ENCODE measurements at regions not wholly inside any gene's neighbourhood (a gene's known extent, or its start where the extent isn't known, plus 50 kb on each side); places are given as distances from the start of the nearest gene placed in this dataset.

GRCh38 chr13:37168926-37169325, 63.5 kb upstream of the CSNK1A1L start:
- TF ChIP-seq, protein P1, sequence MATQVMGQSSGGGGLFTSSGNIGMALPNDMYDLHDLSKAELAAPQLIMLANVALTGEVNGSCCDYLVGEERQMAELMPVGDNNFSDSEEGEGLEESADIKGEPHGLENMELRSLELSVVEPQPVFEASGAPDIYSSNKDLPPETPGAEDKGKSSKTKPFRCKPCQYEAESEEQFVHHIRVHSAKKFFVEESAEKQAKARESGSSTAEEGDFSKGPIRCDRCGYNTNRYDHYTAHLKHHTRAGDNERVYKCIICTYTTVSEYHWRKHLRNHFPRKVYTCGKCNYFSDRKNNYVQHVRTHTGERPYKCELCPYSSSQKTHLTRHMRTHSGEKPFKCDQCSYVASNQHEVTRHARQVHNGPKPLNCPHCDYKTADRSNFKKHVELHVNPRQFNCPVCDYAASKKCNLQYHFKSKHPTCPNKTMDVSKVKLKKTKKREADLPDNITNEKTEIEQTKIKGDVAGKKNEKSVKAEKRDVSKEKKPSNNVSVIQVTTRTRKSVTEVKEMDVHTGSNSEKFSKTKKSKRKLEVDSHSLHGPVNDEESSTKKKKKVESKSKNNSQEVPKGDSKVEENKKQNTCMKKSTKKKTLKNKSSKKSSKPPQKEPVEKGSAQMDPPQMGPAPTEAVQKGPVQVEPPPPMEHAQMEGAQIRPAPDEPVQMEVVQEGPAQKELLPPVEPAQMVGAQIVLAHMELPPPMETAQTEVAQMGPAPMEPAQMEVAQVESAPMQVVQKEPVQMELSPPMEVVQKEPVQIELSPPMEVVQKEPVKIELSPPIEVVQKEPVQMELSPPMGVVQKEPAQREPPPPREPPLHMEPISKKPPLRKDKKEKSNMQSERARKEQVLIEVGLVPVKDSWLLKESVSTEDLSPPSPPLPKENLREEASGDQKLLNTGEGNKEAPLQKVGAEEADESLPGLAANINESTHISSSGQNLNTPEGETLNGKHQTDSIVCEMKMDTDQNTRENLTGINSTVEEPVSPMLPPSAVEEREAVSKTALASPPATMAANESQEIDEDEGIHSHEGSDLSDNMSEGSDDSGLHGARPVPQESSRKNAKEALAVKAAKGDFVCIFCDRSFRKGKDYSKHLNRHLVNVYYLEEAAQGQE (IDR thresholded peaks at IDR 0.05; ENCODE audit: low read depth), result no peak
- no peak for TF ChIP-seq RAD21 (IDR thresholded peaks at IDR 0.05; ENCODE audit: low read depth)
- TF ChIP-seq EP300 (IDR thresholded peaks at IDR 0.05; ENCODE audit: borderline replicate concordance), result no peak

Data from Ishikawa (cell line).